ENCODE measurements at regions not wholly inside any gene's neighbourhood (a gene's known extent, or its start where the extent isn't known, plus 50 kb on each side); places are given as distances from the start of the nearest gene placed in this dataset.

DNA sequence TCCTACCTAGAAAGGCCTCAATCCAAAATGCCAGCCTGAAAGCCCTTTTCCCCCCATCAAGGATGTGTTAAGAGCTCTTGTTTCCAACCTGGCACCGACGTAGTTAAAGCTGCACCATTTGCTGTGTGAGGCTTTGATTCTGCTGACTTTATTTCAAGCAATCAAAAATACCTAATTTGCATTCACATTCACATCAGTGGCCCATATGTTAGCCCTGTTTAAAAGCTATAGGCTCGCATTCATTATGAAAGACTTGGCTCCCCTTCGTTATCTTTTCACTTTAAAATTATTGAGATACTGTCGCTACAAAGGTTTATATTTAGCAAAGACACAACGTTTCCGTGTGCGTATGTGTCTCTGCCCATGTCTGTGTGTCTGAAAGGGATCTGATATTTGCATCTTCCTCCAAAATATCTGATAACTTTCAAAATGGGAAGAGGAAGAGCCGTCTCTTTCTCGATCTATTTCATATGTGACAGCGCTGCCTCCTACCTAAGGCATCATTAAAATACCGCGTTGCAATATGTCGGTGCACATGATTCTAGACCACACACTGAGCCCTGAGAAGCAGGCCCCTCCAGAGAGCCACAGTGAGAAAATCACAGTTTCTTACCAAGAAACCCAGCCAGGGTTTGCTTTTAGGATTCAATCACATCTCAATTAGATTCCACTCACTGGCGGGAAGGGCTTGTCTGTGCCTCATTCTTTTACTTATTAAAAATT, 57.1 kb upstream of the ITPRID1 start:
- H3K9me3 Mint-ChIP-seq: no peaks in the 10 kb centered on the region
- H3K4me1 Mint-ChIP-seq: no peaks in the 10 kb centered on the region
- H3K27me3 Mint-ChIP-seq (ENCODE audit: low read depth): no peaks in the 10 kb centered on the region
- H3K27ac Mint-ChIP-seq: no peak overlapping the region
- no peaks in the 10 kb centered on the region for H3K36me3 Mint-ChIP-seq (ENCODE audit: low read depth)
- TF ChIP-seq, protein P1, sequence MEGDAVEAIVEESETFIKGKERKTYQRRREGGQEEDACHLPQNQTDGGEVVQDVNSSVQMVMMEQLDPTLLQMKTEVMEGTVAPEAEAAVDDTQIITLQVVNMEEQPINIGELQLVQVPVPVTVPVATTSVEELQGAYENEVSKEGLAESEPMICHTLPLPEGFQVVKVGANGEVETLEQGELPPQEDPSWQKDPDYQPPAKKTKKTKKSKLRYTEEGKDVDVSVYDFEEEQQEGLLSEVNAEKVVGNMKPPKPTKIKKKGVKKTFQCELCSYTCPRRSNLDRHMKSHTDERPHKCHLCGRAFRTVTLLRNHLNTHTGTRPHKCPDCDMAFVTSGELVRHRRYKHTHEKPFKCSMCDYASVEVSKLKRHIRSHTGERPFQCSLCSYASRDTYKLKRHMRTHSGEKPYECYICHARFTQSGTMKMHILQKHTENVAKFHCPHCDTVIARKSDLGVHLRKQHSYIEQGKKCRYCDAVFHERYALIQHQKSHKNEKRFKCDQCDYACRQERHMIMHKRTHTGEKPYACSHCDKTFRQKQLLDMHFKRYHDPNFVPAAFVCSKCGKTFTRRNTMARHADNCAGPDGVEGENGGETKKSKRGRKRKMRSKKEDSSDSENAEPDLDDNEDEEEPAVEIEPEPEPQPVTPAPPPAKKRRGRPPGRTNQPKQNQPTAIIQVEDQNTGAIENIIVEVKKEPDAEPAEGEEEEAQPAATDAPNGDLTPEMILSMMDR (IDR thresholded peaks at IDR 0.05; ENCODE audit: unreplicated experiment in 3 of 3): no peak
- H3K4me3 Mint-ChIP-seq: no peak overlapping the region

DNA sequence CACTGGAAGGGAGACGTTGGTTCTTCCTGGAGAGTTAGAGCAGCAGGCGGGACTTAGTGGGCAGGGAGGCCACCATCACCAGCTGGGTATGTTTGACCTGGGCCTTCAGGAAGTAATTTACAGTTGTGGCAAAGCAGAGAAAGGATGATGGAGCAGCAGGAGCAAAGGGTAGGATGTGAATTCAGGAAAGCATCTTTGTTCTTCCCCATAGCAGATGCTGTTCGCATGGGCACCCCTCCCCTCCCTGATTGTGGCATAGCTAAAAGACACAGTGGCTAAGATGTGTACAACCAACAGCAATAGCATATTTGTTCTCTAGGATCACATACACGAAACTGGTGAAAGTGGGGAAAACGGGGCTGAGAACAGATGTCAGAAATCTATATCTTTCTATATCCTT, 56.3 kb upstream of the ITPRID1 start:
- Mint-ChIP-seq H3K27ac (no peak overlapping the region), H3K27me3 (ENCODE audit: low read depth) (no peaks in the 10 kb centered on the region), H3K36me3 (ENCODE audit: low read depth) (no peaks in the 10 kb centered on the region), H3K4me1 (no peaks in the 10 kb centered on the region), H3K9me3 (no peaks in the 10 kb centered on the region), H3K4me3 (no peak overlapping the region)
- TF ChIP-seq, protein P1 (IDR thresholded peaks at IDR 0.05; ENCODE audit: unreplicated experiment in 3 of 3): no peak

DNA sequence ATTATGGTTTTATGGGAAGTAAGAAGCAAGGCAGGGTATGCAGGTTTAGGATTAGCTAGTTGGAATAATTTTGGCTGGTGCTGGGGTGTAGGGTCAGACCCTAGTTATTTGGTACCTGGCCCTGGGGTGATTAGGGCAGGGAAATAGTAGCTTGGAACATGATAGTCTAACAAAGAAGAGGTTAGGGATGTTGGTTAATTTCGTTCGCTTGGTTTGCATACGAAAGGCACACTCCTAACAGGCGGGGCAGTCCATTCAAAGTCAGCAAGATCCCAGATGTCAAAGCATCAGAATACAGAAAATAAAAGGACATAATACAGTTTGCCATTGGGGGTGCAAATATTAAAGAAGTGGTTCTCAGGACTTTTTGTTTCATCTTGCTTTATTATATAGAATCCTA, 55.7 kb upstream of the ITPRID1 start:
- Mint-ChIP-seq H3K4me1 (no peaks in the 10 kb centered on the region), H3K36me3 (ENCODE audit: low read depth) (no peaks in the 10 kb centered on the region), H3K27ac (no peak overlapping the region), H3K9me3 (no peaks in the 10 kb centered on the region), H3K27me3 (ENCODE audit: low read depth) (peaks cover 3% of the 10 kb centered on the region), H3K4me3 (no peak overlapping the region)
- TF ChIP-seq, protein P1 (IDR thresholded peaks at IDR 0.05; ENCODE audit: unreplicated experiment in 3 of 3): no peak

DNA sequence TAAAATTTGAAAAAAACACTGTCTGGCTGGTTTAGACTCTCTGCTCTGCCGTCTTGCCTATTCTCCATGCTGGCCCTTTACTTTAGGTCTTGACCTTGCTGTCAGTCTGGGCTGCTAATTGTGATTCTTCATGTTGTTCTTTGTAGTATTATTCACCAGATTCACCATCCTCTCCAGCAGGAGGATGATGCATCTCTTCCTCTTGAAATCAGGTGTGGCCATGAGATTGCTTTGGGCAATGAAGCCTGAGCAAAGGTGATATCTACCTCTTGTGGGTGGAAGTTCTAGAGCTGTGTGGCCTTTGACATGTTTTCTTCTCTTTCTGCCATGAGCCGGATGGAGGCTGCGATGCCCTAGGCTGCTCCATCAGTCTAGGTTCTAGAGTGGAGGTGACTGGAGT, 51.3 kb upstream of the ITPRID1 start:
- TF ChIP-seq, protein P1 (IDR thresholded peaks at IDR 0.05; ENCODE audit: unreplicated experiment in 3 of 3): no peak
- Mint-ChIP-seq H3K27me3 (ENCODE audit: low read depth) (peaks cover 3% of the 10 kb centered on the region), H3K36me3 (ENCODE audit: low read depth) (no peaks in the 10 kb centered on the region), H3K4me1 (no peaks in the 10 kb centered on the region), H3K9me3 (no peaks in the 10 kb centered on the region), H3K27ac (no peak overlapping the region), H3K4me3 (no peak overlapping the region)
